Tibial nerve (tissue), 3 donors: ENCODE measurements at regions not wholly inside any gene's neighbourhood (a gene's known extent, or its start where the extent isn't known, plus 50 kb on each side); places are given as distances from the start of the nearest gene placed in this dataset.

Experiments
- CTCF ChIP-seq, 5 experiments: fragments of 200-600 bp in 3 of 5; fragments of 450-650 bp in 2 of 5; sonication (generic) in 3 of 5; IDR thresholded peaks; one replicate each; pipeline ENCODE4 v1.5.1; 2016 to 2019; ENCODE audit warnings: antibody characterized with exemption in 5 of 5, mild to moderate bottlenecking in 3 of 5, moderate library complexity in 2 of 5
- POLR2A ChIP-seq, 2 donors: fragments of 450-650 bp; IDR thresholded peaks; one replicate each; pipeline ENCODE4 v1.6.1; 2017; ENCODE audit warnings: antibody characterized with exemption in 2 of 2, mild to moderate bottlenecking in 2 of 2, moderate library complexity in 2 of 2

DNA sequence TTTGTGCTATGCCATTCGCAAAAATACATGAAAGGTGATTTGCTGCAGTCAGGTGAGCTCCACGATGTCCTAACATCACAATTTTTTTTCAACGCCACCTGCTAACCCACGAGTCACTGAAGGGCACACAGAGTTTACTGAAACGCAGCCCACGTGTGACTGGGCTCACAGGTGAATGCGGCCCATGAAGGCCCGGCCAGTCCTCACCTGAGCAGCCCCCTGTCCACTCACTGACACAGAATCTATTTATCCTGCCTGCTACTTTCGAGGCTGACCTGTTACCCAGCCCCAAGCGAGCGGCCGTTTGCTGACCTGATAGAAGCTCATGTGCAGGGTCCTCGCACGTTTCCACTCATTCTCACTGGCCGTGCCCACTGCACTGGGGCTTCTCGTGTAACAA lies 121.9 kb upstream of the SOX1 start:
- TF ChIP-seq CTCF (IDR thresholded peaks at IDR 0.05) (no peak), POLR2A (IDR thresholded peaks at IDR 0.05) (no peak)
